Small intestine (tissue), 7 donors: ENCODE measurements at regions not wholly inside any gene's neighbourhood (a gene's known extent, or its start where the extent isn't known, plus 50 kb on each side); places are given as distances from the start of the nearest gene placed in this dataset.

ENCODE experiments used
- DNase-seq, 2 donors: peaks; one replicate each; pipeline versions ENCODE4 v3.0.0 to v3.0.0-alpha.2; 2013
- FAIRE-seq: peaks from 2 replicates; lab custom pipeline; 2012; peaks lifted over from hg19 to GRCh38; lab: Jason Lieb, UNC
- H3K27ac ChIP-seq, 3 donors: one replicate each; pipeline ENCODE4 v1.5.1; 2013; ENCODE audit warnings: low read length in 2 of 3, mild to moderate bottlenecking in 2 of 3, control low read depth in 1 of 3, inconsistent platforms in 1 of 3, low read depth in 1 of 3, moderate library complexity in 1 of 3
- H3K27me3 ChIP-seq, 3 donors: one replicate each; pipeline ENCODE4 v1.6.1; 2013; ENCODE audit warnings: low read length in 3 of 3, inconsistent platforms in 1 of 3; ENCODE audit not compliant: control insufficient read depth in 3 of 3, insufficient read depth in 3 of 3
- H3K36me3 ChIP-seq, 3 donors: one replicate each; pipeline ENCODE4 v1.6.1; 2013; ENCODE audit warnings: low read length in 3 of 3, inconsistent platforms in 1 of 3, low read depth in 1 of 3, mild to moderate bottlenecking in 1 of 3, moderate library complexity in 1 of 3; ENCODE audit not compliant: control insufficient read depth in 3 of 3, insufficient read depth in 2 of 3
- H3K4me1 ChIP-seq, 3 donors: one replicate each; pipeline ENCODE4 v1.6.1; 2013; ENCODE audit warnings: low read length in 2 of 3, inconsistent platforms in 1 of 3, low read depth in 1 of 3, mild to moderate bottlenecking in 1 of 3, moderate library complexity in 1 of 3; ENCODE audit not compliant: control insufficient read depth in 3 of 3, insufficient read depth in 2 of 3
- H3K4me3 ChIP-seq, 3 donors: one replicate each; pipeline ENCODE4 v1.5.1; 2013; ENCODE audit warnings: low read length in 3 of 3, control low read depth in 1 of 3, inconsistent platforms in 1 of 3, low read depth in 1 of 3, mild to moderate bottlenecking in 1 of 3, moderate library complexity in 1 of 3
- H3K9me3 ChIP-seq, 2 donors: one replicate each; pipeline ENCODE4 v1.6.1; 2013; ENCODE audit warnings: low read depth in 1 of 2, low read length in 1 of 2; ENCODE audit not compliant: control insufficient read depth in 2 of 2, insufficient read depth in 1 of 2
- WGBS, 3 donors: extraction: QIAGEN DNeasy Blood & Tissue Kit; methylation state at CpG; one replicate each; pipeline ENCODE4 v1.1.7; 2013; 5-methylcytosine and 5-hydroxymethylcytosine counted together
- donor health status: healthy with polysubstance abuse.
- donor health status: control.
- donor health status: control.
- donor health status: Bipolar disorder and iron deficiency.
- donor health status: healthy.

DNA sequence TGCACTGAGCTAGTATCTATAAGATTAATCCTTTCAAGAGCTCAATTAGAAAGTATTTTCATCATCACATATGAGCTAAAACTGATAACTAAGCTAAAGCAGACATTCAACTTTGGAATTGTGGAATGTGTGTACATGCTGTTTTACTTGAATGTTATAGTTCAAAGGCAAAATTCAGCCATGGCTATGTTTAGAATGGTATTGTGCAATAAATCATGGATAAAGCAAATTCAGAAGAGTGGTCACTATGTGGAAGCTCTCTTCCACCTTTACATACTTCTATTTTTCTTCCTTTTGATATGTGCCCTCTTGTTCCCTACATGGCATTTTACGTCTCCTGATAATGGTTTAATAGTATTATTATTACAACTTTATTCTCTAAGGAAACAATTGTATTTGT lies 1366.3 kb upstream of the LRRTM1 start:
- no peaks in the 10 kb centered on the region for H3K36me3 ChIP-seq
- no peak overlapping the region for H3K27ac ChIP-seq
- WGBS, 3 donors: 70 to 81% (median 78%) methylated on average over 1 of the region's 1 CpG
- no peak overlapping the region for H3K4me3 ChIP-seq
- no peak for DNase-seq
- FAIRE-seq: no peak
- no peaks in the 10 kb centered on the region for H3K27me3 ChIP-seq
- no peaks in the 10 kb centered on the region for H3K9me3 ChIP-seq
- H3K4me1 ChIP-seq: no peaks in the 10 kb centered on the region

DNA sequence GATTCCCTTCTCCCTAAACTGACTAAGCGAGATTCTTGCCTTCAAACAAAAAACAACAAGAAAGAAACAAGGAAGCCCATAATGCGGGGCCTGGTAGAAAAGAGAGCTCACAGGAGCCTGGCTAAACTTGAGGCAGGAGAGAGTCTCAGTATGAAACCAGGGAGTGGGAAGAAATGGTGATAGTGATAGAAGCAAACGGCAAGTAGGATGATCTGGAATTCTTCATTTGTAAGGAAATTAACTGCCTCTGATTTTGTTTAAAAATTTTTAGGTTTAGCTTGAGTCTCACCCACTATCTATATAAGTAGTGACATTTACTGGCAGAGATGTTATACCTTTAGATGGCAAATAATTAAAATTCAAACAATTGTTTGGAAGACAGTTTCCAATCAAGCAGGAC lies 1356.5 kb upstream of the LRRTM1 start:
- WGBS, 3 donors: 78 to 86% (median 84%) methylated on average over 3 of the region's 3 CpGs
- no peaks in the 10 kb centered on the region for H3K4me1 ChIP-seq
- no peak for FAIRE-seq

DNA sequence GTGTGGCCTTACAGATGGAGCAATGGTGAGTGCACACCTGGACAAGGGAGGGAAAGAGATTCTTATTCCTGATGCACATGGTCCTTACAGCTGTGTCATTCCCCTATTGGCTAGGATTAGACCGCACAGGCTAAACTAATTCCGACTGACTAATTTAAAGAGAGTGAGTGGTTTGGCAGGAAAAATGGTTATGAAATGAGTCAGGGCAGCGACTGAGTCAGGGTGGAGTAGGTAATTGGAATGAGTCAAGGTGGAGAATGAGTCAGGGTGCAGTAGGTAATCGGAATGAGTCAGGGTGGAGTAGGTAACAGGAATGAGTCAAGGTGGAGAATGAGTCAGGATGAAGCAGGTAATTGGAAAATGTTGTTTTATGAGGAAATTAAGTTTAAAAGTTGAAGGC lies 1353.7 kb upstream of the LRRTM1 start:
- Histone ChIP-seq H3K36me3 (no peaks in the 10 kb centered on the region), H3K4me3 (no peak overlapping the region), H3K27ac (no peak overlapping the region), H3K4me1 (no peaks in the 10 kb centered on the region), H3K9me3 (peaks cover 0 to 27% of the 10 kb centered on the region in 2 donors), H3K27me3 (no peaks in the 10 kb centered on the region)
- 76 to 84% (median 78%) methylated on average over 4 of the region's 4 CpGs for WGBS, 3 donors
- FAIRE-seq: no peak
- no peak for DNase-seq

More for the DNA sequence above, 1356.5 kb upstream of the LRRTM1 start:
- H3K27ac ChIP-seq: no peak overlapping the region
- no peak overlapping the region for H3K4me3 ChIP-seq
- no peak for DNase-seq
- H3K36me3 ChIP-seq: no peaks in the 10 kb centered on the region
- H3K9me3 ChIP-seq: peaks cover 0 to 25% of the 10 kb centered on the region in 2 donors
- no peaks in the 10 kb centered on the region for H3K27me3 ChIP-seq

DNA sequence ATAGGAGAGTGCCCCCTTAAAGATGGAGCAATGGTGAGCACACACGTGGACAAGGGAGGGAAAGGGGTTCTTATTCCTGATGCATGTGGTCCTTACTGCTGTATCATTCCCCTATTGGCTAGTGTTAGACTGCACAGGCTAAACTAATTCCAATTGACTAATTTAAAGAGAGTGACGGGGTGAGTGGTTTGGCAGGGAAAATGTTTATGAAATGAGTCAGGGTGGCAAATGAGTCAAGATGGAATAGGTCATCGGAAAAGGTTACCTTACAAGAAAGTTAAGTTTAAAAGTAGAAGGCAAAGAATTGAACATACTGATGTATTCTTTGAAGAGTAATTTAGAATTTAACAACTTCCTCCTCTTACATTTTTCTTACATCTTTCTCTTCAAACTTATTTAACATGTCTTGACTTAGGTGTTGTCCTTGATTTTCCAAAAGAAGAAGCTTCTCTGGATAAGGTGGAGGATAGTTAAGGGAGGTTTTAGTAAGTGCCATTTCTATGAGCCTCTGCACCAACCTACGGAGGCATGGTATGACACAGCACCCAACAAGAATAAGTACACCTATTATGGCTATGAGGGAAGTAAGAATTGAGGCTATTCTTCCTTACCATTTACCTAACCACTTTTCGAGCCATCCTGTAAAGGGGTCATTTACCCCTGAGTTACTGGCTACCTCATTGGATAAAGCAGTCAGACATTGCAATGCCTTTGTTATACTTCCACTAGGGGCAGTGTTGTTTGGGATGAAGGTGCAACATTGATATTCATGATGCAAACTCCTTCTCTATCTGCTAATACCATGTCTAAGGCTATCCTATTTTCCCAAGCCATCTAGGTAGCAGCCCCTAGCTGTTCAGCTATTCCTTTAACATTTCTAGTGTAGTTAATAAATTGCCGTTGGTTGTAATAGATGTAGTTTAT lies 1345.8 kb upstream of the LRRTM1 start:
- Histone ChIP-seq H3K9me3 (peaks cover 0 to 7% of the 10 kb centered on the region in 2 donors), H3K27me3 (no peaks in the 10 kb centered on the region), H3K36me3 (no peaks in the 10 kb centered on the region), H3K27ac (no peak overlapping the region), H3K4me3 (no peak overlapping the region), H3K4me1 (no peaks in the 10 kb centered on the region)
- FAIRE-seq: no peak
- WGBS, 3 donors: 74 to 81% (median 78%) methylated on average over 6 of the region's 6 CpGs
- no peak for DNase-seq

DNA sequence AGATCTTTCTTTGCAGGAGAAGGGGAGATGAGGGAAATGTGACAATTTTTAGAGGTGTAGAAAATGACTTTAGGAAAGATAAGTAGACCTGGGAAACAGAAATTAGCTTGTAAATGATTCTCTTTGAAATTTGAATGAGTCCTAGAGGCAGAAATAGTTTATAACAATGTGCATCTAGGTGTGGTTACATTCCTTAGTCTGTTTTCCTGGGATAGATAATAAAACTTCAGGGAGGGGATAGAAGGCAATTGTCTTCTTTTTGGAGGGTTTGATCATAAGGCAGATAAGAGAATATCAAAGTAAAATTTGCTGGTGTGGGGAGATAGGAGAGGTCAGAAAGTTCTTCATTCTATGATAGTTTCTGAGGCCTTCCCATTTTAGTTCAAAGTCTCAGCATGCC lies 1344.3 kb upstream of the LRRTM1 start:
- DNase-seq: no peak
- FAIRE-seq: no peak

DNA sequence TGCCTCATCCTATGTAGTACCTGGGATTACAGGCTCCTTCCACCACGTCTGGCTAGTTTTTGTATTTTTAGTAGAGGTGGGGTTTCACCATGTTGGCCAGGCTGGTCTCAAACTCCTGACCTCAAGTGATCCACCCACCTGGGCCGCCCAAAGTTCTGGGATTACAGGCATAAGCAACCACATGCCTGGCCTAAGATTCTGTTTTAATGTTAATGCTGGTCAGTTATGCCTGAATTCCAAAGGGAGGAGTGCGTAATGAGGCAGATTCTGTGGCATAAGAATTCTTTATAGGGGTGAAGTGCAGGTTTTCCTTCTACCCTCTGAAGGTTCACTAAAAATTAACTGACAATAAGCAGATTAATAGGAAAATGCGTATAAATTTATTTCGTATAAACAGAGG lies 1343.8 kb upstream of the LRRTM1 start:
- DNase-seq (no peak), FAIRE-seq (no peak)
- Histone ChIP-seq H3K4me3 (no peak overlapping the region), H3K9me3 (peaks cover 0 to 5% of the 10 kb centered on the region in 2 donors), H3K27me3 (no peaks in the 10 kb centered on the region), H3K36me3 (no peaks in the 10 kb centered on the region), H3K4me1 (no peaks in the 10 kb centered on the region), H3K27ac (no peak overlapping the region)
- WGBS, 3 donors: 74 to 85% (median 77%) methylated on average over 5 of the region's 5 CpGs

More for the DNA sequence above, 1344.3 kb upstream of the LRRTM1 start:
- Histone ChIP-seq H3K36me3 (no peaks in the 10 kb centered on the region), H3K4me1 (no peaks in the 10 kb centered on the region), H3K27ac (no peak overlapping the region), H3K4me3 (no peak overlapping the region), H3K9me3 (peaks cover 0 to 7% of the 10 kb centered on the region in 2 donors), H3K27me3 (no peaks in the 10 kb centered on the region)

DNA sequence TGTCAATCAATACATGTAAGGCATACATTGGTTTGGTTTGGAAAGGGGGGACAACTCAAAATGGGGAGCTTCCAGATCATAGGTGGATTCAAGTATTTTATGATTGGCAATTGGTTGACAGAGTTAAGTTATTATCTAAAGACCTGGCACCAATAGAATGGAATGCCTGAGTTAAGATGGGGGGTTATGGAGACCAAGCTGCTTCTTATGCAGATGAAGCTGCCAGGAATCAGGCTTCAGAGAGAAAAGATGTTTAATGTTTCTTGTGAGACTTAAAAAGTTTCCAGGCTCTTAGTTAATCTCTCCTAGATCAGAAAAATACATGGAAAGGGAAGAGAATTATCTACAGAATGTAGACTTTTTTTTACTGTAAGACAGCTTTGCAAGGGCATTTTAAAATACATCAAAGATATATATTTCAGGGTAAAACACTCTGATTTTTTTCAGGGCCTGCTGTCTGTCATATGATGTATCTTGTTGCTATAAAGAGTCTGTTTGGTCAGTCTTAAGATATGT lies 1343.2 kb upstream of the LRRTM1 start:
- Histone ChIP-seq H3K27ac (no peak overlapping the region), H3K27me3 (no peaks in the 10 kb centered on the region), H3K4me1 (no peaks in the 10 kb centered on the region), H3K9me3 (peaks cover 0 to 5% of the 10 kb centered on the region in 2 donors), H3K4me3 (no peak overlapping the region), H3K36me3 (no peaks in the 10 kb centered on the region)
- DNase-seq (no peak), FAIRE-seq (no peak)

DNA sequence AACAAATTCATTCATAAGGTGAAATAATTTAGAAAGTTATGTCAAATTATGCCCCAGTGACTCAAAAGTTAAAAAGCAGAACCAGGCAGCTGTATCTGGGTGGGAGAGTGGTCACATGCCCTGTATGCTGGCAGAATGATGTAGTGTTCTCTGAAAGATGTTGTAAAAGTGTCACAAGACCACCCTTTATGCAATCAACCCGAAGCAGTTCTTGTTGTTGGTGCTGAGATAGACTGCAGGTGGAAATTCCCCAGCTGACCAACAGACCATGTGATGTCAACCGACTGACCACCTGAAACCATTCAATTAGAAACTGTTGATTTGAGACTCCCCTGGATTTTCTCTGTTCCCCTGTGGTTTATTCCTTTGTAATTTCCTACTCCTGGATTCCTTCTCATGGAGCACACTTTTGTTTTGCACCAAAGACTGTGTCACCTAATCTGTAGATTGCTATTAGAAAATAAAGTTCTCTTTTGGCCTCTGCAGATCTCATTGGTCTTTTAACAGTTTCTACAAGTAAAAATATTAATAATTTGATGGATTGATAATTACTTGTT lies 1341.3 kb upstream of the LRRTM1 start:
- Histone ChIP-seq H3K9me3 (no peaks in the 10 kb centered on the region), H3K36me3 (no peaks in the 10 kb centered on the region), H3K27me3 (no peaks in the 10 kb centered on the region), H3K4me1 (no peaks in the 10 kb centered on the region), H3K4me3 (no peak overlapping the region), H3K27ac (no peak overlapping the region)
- 40 to 46% (median 46%) methylated on average over 2 of the region's 2 CpGs for WGBS, 3 donors
- FAIRE-seq (no peak), DNase-seq (no peak)
